ENCODE measurements at regions not wholly inside any gene's neighbourhood (a gene's known extent, or its start where the extent isn't known, plus 50 kb on each side); places are given as distances from the start of the nearest gene placed in this dataset.

DNA sequence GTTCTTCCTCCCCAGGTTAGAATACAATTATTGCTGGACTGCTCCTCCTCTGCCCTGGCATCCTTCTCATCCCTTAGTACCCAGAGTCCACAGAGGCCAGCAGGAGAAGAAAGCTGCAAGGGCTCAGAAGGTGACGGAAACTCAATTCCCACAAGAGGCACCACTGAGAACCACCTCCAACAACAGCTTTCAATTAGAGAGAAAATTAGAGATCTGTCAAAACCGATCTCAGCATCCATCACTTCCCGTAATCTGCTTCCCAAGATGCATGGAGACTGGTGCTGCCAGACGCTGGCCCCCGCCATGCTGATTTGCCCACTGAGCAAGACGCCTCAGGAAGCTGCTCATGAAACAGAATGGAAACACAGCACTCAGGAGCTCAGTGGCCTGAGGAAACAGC is 135.0 kb upstream of the PRICKLE2 start:
- H3K9me3 Mint-ChIP-seq: no peaks in the 10 kb centered on the region
- peaks cover 4% of the 10 kb centered on the region for H3K4me1 Mint-ChIP-seq (ENCODE audit: low read depth)
- H3K27ac Mint-ChIP-seq: no peak overlapping the region
- no peak overlapping the region for H3K4me3 Mint-ChIP-seq
- no peaks in the 10 kb centered on the region for H3K36me3 Mint-ChIP-seq (ENCODE audit: low read depth)
- no peaks in the 10 kb centered on the region for H3K27me3 Mint-ChIP-seq

DNA sequence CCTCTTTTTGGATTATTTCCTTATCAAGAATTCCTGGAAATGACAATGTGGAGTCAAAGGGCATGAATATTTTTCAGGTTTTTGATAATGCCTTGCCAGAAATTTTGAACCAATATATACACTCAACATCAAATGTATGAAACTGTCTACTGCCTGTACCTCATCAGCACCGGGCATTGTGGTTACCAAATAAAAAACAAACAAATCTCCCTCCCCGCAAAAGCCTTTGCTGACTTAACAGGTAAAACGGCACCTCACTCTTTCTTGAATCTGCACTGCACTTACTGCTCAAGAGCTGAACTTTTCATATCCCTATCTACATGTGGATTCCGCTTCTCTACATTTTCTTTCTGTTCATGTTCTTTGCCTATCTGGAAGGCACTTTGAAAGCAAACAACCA is 134.5 kb upstream of the PRICKLE2 start:
- H3K36me3 Mint-ChIP-seq (ENCODE audit: low read depth): no peaks in the 10 kb centered on the region
- H3K9me3 Mint-ChIP-seq: no peaks in the 10 kb centered on the region
- no peaks in the 10 kb centered on the region for H3K27me3 Mint-ChIP-seq
- H3K27ac Mint-ChIP-seq: no peak overlapping the region
- peaks cover 8% of the 10 kb centered on the region for H3K4me1 Mint-ChIP-seq (ENCODE audit: low read depth)
- H3K4me3 Mint-ChIP-seq: no peak overlapping the region

DNA sequence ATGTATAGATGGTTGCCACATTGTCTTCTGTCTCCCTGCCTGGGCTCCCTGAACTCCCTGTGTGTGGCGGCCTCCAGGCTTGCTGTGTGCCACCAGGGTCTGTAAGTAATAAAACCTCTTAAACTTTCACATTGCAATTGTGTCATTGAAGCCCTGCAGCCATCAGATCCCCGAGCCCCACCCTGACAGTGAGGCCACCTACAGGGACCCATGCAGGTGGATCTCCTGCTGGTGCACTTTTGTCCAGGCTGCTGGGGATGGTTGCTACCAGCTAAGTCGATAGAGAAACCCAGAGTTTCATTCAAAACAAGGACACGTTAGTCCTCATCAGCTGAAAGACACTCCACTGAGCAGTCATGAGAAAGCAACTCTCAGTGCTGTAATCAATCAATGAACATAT is 133.6 kb upstream of the PRICKLE2 start:
- Mint-ChIP-seq H3K27ac (no peak overlapping the region), H3K4me3 (no peak overlapping the region), H3K4me1 (ENCODE audit: low read depth) (peaks cover 8% of the 10 kb centered on the region), H3K9me3 (no peaks in the 10 kb centered on the region), H3K36me3 (ENCODE audit: low read depth) (no peaks in the 10 kb centered on the region), H3K27me3 (no peaks in the 10 kb centered on the region)

DNA sequence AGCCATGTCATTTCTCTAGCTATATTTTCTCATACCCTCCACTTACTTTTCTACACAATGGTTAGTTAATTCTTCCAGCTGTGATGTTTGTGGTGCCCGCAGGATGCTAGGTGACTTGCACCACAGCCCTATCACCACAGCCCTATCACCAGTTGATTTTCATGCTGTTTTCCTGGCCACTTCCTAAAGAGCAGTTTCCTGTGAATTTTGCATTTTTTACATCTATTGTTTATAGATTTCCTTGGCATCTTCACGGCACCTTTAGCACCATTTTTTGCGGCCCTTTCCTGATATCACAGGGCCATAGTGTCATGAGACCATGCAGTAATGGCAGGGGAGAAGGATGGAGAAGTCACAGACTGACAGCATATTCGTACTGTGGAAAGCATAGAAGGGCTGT is 132.9 kb upstream of the PRICKLE2 start:
- Mint-ChIP-seq H3K36me3 (ENCODE audit: low read depth) (no peaks in the 10 kb centered on the region), H3K27ac (no peak overlapping the region)

DNA sequence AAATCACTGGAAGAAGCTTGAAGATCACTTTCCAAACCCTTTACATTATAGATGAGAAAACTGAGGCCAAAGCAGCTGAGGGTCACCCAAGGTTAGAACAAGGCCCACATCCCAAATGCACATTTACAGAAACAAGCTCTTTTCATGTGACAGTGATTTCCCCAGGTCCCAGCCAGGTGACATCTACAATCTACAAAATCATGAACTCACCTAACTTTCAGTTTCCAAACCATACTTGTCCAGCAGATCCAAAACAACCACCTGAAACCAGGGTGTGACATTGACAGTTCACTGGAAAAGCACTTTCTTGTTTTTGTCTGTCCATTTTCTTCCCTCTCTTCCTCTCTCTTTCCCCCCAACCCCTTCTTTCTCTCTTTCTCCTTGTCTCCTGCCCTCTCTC is 132.2 kb upstream of the PRICKLE2 start:
- no peaks in the 10 kb centered on the region for H3K27me3 Mint-ChIP-seq
- no peak overlapping the region for H3K27ac Mint-ChIP-seq
- no peaks in the 10 kb centered on the region for H3K36me3 Mint-ChIP-seq (ENCODE audit: low read depth)
- H3K4me1 Mint-ChIP-seq (ENCODE audit: low read depth): peaks cover 8% of the 10 kb centered on the region
- H3K4me3 Mint-ChIP-seq: no peak overlapping the region
- H3K9me3 Mint-ChIP-seq: no peaks in the 10 kb centered on the region

More for the DNA sequence above, 132.9 kb upstream of the PRICKLE2 start:
- Mint-ChIP-seq H3K9me3 (no peaks in the 10 kb centered on the region), H3K27me3 (no peaks in the 10 kb centered on the region), H3K4me1 (ENCODE audit: low read depth) (peaks cover 8% of the 10 kb centered on the region), H3K4me3 (no peak overlapping the region)

DNA sequence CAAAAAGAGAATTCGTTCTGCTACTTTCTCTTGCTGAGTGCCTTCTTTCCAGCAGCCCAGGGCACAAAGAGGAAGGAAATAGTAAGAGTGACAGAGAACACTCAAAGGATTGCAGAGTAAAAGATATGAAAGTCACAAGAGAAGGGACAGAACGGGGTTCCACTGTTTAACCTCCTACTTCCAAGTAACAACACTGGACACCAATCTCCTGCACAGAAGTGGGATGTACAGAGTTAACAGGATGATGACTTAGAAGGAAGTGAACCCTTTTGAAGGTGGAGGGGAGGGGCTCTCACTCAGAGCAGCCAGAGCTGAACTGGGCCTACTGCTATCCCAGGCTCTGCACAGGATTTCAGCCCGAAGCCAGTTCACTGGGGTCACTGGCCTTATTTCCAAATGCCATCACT is 130.1 kb upstream of the PRICKLE2 start:
- H3K4me1 Mint-ChIP-seq (ENCODE audit: low read depth): peaks cover 13% of the 10 kb centered on the region
- no peaks in the 10 kb centered on the region for H3K9me3 Mint-ChIP-seq
- H3K27ac Mint-ChIP-seq: no peak overlapping the region
- H3K4me3 Mint-ChIP-seq: no peak overlapping the region
- H3K36me3 Mint-ChIP-seq (ENCODE audit: low read depth): no peaks in the 10 kb centered on the region
- no peaks in the 10 kb centered on the region for H3K27me3 Mint-ChIP-seq

DNA sequence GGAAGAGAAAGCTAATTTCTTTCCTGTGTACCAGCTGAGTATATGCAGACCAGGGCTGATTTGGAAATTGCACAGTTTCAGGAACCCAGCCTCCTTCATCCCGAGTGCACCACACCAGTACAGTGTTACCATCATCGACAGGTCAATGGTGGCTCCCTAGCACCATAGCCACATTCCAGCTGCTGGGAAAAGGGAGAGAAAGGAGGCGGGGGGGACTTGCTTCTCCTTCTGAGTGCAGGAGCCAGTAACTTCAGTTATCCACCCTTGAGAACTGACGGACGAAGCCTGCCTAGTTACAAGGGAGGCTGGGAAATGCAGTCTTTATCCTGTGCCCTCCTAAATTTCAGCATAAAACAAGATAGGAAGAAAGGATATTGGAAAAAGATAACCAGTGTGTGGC is 129.7 kb upstream of the PRICKLE2 start:
- H3K27me3 Mint-ChIP-seq: no peaks in the 10 kb centered on the region
- H3K4me1 Mint-ChIP-seq (ENCODE audit: low read depth): peaks cover 13% of the 10 kb centered on the region
- no peak overlapping the region for H3K27ac Mint-ChIP-seq
- no peaks in the 10 kb centered on the region for H3K36me3 Mint-ChIP-seq (ENCODE audit: low read depth)
- H3K4me3 Mint-ChIP-seq: no peak overlapping the region
- H3K9me3 Mint-ChIP-seq: no peaks in the 10 kb centered on the region

DNA sequence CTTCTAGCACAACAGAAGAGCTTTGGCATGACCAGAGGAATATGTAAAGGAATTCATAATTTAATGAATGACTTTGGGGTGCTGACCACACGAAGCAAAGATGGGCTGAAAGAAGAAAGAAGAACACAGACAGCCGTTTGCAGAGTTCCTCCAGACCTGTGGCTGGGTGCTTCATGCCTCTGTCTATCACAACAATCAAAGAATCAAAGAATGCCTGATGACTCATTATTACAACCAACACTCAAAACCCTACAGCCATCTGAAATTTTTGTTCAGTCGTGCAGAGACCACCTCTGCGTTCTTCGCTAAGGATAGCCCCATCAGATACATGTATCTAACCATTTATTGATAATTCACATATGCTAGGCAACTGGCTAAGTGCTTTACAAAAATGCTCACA is 129.0 kb upstream of the PRICKLE2 start:
- Mint-ChIP-seq H3K4me3 (no peak overlapping the region), H3K9me3 (no peaks in the 10 kb centered on the region), H3K27me3 (no peaks in the 10 kb centered on the region), H3K27ac (no peak overlapping the region), H3K36me3 (ENCODE audit: low read depth) (no peaks in the 10 kb centered on the region), H3K4me1 (ENCODE audit: low read depth) (peaks cover 13% of the 10 kb centered on the region)

DNA sequence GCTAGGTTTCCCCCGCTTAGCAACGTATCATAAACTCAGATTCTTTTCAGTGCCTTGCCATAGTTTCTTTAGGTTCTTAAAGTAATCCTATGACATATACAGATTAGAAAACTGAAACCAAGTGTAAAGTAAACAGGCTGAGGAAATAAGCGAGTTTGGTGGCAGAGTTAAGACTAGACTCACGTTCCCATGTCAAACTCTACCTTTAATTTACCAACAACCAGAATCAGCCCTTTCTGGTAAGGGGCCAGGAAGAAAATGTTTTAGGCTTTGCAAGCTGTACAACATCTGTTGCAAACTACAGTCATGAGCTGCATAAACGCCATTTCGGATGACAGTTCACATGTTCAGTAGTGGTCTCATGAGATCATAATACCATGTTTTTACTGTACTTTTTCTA is 128.0 kb upstream of the PRICKLE2 start:
- H3K4me1 Mint-ChIP-seq (ENCODE audit: low read depth): peaks cover 13% of the 10 kb centered on the region
- no peaks in the 10 kb centered on the region for H3K9me3 Mint-ChIP-seq
- no peaks in the 10 kb centered on the region for H3K27me3 Mint-ChIP-seq
- H3K27ac Mint-ChIP-seq: no peak overlapping the region
- H3K4me3 Mint-ChIP-seq: no peak overlapping the region
- H3K36me3 Mint-ChIP-seq (ENCODE audit: low read depth): no peaks in the 10 kb centered on the region

DNA sequence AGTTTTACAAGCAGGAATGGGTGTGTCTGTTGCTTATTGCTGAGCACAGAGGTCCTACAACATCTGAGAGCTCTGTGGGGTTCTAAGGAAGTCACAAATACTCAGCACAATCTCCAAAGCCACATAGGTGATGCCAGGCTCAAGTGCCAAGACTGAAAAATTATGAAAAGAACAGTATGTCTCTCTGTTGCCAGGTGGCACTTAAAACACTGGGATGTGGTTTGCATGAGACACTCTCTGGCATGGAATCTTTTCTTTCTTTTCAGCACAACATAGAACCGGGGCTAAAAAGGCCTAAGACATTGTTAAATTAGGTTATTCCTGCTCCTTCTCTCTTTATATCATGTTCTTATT is 127.3 kb upstream of the PRICKLE2 start:
- Mint-ChIP-seq H3K27ac (no peak overlapping the region), H3K9me3 (no peaks in the 10 kb centered on the region), H3K27me3 (no peaks in the 10 kb centered on the region), H3K4me1 (ENCODE audit: low read depth) (peaks cover 13% of the 10 kb centered on the region), H3K36me3 (ENCODE audit: low read depth) (no peaks in the 10 kb centered on the region), H3K4me3 (no peak overlapping the region)

DNA sequence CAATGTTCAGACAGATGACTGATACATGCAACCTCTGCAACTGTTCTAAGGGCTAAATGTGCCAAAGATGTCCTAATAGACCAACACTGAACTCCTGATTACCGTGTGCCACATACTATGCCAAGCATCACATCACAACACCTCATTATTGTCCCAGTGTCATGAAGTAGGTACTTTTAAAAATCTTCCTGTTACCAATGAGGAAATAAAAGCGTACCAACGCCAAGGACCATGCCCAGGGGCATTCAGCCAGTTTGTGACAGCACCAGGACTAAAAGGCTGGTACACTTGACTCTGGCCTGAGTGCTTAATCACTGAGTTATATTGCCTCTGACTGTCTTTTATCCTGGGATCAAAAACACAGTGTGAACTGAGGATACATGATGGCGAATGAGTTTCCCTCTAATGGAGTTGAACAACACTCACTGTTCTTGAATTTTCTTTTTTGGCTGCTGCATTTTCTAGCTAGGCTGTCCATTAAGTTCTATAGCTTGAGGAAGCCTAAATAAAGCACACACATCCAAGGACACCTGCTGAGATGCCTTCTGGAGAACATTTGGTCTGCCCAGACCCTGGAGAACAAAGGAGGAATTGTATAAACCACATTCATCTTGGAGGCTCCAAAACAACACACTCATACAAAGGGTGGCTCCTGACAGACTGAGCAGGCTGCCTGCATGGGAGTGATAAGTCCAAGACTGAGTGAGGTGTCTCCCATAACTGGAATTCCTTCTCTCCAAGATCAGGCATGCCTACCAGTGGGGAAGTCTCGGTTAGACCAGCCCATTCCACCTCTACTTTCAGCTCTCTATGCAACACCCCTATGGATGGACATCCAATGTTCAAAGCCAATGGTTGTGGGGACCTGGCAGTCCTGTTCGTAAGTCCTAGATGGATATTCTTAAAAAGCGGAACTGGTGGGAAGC is 126.7 kb upstream of the PRICKLE2 start:
- no peaks in the 10 kb centered on the region for H3K27me3 Mint-ChIP-seq
- no peak overlapping the region for H3K4me3 Mint-ChIP-seq
- peaks cover 13% of the 10 kb centered on the region for H3K4me1 Mint-ChIP-seq (ENCODE audit: low read depth)
- no peaks in the 10 kb centered on the region for H3K36me3 Mint-ChIP-seq (ENCODE audit: low read depth)
- H3K9me3 Mint-ChIP-seq: no peaks in the 10 kb centered on the region
- no peak overlapping the region for H3K27ac Mint-ChIP-seq

DNA sequence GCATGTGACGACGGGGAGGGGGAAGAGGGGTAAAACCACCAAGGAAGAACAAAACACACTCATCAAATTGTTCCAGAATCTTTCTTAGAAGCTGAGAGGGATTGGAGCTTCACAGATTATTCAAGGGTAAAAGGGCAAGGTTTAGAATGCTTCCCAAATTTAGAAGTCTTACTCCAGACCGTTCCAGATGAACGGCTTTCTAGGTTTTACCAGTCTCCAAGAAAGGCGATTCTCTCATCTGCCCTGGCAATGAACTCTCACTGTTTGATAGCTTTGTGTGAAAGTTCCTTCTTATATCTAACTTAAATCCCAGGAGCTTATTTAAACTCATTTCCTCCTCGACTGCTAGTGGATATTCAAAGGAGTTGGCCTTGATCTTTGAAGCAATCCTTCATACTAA is 124.3 kb upstream of the PRICKLE2 start:
- Mint-ChIP-seq H3K4me1 (ENCODE audit: low read depth) (peaks cover 6% of the 10 kb centered on the region), H3K27me3 (no peaks in the 10 kb centered on the region), H3K36me3 (ENCODE audit: low read depth) (no peaks in the 10 kb centered on the region), H3K27ac (no peak overlapping the region), H3K4me3 (no peak overlapping the region), H3K9me3 (no peaks in the 10 kb centered on the region)

DNA sequence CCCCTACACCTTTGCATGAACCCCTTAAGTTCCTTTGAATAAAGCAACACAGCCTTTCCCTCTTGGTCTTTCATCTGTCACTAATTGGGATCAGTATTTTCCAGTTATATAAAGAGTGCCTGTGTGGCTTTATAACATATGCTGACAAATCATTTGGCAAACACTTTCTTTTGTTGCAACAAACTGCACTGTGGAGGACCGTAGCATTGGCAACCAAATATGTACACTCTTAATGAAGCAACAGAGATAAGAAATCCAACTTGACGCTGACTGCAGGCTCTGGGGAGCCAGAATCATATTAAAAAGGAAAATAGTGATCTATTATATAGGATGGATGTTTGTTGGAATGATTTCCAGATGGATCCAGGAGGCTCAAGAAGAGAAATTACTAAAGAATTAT is 120.1 kb upstream of the PRICKLE2 start:
- H3K9me3 Mint-ChIP-seq: no peaks in the 10 kb centered on the region
- no peaks in the 10 kb centered on the region for H3K36me3 Mint-ChIP-seq (ENCODE audit: low read depth)
- no peak overlapping the region for H3K27ac Mint-ChIP-seq
- H3K27me3 Mint-ChIP-seq: peaks cover 4% of the 10 kb centered on the region
- H3K4me3 Mint-ChIP-seq: no peak overlapping the region
- no peaks in the 10 kb centered on the region for H3K4me1 Mint-ChIP-seq (ENCODE audit: low read depth)

DNA sequence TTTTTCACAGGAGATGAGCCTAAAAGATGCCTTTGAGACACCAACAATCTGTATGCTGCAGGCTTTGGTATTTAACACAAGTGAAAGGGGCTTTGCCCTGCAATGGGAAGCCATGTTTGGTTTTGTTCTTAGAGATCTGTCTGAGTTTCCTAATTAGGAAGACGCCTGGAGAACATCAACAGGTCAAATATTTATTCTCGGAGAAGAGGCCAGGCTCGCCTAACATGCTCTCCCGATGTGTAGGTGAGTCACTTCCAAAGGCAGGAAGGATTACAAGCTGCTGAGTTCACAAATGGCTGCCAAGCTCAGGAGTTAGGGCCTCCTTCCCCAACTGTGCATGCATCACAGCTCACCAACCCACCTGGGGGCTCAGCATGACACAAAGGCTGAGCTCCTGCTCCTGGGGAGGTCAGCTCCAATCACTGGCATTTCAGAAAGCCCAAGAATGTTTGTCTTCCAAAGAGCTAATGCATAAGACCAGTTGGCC is 119.5 kb upstream of the PRICKLE2 start:
- Mint-ChIP-seq H3K27ac (no peak overlapping the region), H3K4me1 (ENCODE audit: low read depth) (no peaks in the 10 kb centered on the region)

DNA sequence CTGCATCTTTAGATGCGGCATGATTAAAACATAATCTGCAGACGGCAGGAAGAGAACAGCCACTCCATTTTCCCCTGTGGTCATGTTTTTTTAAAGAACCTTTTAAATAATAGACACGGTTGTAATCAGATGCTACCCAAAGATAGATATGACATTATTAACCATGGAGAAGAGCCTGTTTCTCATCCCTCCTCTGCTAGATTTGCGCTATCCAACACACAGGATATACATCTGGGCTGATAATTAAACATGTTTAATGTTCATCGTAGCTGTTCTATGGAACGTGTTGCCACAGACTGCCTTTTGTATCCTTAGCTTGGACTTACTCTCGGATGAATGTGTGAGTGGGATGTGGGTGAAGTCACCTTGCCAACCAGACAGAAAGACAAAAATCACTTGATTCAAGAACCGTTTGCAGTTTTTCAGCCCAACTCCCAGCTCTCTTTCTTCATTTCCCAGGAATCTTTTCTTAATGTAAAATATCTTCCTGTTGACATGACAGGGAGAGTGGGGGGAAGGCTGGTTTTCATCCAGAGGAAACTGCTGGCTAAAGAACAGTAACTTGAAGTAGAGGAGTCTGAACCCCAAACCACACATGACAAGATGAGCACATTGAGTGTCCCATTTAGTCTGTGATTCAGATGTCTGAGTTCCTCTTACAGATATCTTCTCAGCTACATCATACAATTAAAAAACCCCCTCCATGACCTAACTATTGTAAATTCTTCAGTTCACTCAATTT is 118.6 kb upstream of the PRICKLE2 start:
- Mint-ChIP-seq H3K4me3 (no peak overlapping the region), H3K9me3 (no peaks in the 10 kb centered on the region), H3K36me3 (ENCODE audit: low read depth) (no peaks in the 10 kb centered on the region), H3K27me3 (peaks cover 4% of the 10 kb centered on the region), H3K27ac (no peak overlapping the region), H3K4me1 (ENCODE audit: low read depth) (no peaks in the 10 kb centered on the region)

More for the DNA sequence above, 119.5 kb upstream of the PRICKLE2 start:
- Mint-ChIP-seq H3K36me3 (ENCODE audit: low read depth) (no peaks in the 10 kb centered on the region), H3K9me3 (no peaks in the 10 kb centered on the region), H3K27me3 (peaks cover 4% of the 10 kb centered on the region), H3K4me3 (no peak overlapping the region)
